NCI-H128 (cell line): ENCODE measurements at regions not wholly inside any gene's neighbourhood (a gene's known extent, or its start where the extent isn't known, plus 50 kb on each side); places are given as distances from the start of the nearest gene placed in this dataset.

Source experiments
- DNase-seq: peaks from one replicate; lab custom pipeline; 2025; ENCODE audit not compliant: unreplicated experiment; lab: John Stamatoyannopoulos, UW

- DNase-seq = no peak
Measured at GRCh38 chr5:123864578-123864977, 352.6 kb downstream of the CSNK1G3 start.

GRCh38 chr5:123858938-123859337 is 347.0 kb downstream of the CSNK1G3 start:
- no peak for DNase-seq

- DNase-seq = no peak
Measured at GRCh38 chr5:123856766-123857165, 344.8 kb downstream of the CSNK1G3 start.

GRCh38 chr5:123855609-123856008 is 343.6 kb downstream of the CSNK1G3 start:
- DNase-seq = no peak

- no peak for DNase-seq
Measured at GRCh38 chr5:123845356-123846100, 333.6 kb downstream of the CSNK1G3 start.

- no peak for DNase-seq
Measured at GRCh38 chr5:123844873-123845272, 332.9 kb downstream of the CSNK1G3 start.

- DNase-seq = no peak
Measured at GRCh38 chr5:123835421-123835820, 323.4 kb downstream of the CSNK1G3 start.

GRCh38 chr5:123830575-123830974 is 318.6 kb downstream of the CSNK1G3 start:
- no peak for DNase-seq

- DNase-seq = no peak
Measured at GRCh38 chr5:123827811-123828210, 315.8 kb downstream of the CSNK1G3 start.

- no peak for DNase-seq
Measured at GRCh38 chr5:123819833-123820232, 307.9 kb downstream of the CSNK1G3 start.

- DNase-seq = no peak
Measured at GRCh38 chr5:123819386-123819785, 307.4 kb downstream of the CSNK1G3 start.

- DNase-seq = no peak
Measured at GRCh38 chr5:123817267-123817666, 305.3 kb downstream of the CSNK1G3 start.

- DNase-seq = no peak
Measured at GRCh38 chr5:123814801-123815470, 303.0 kb downstream of the CSNK1G3 start.

GRCh38 chr5:123813937-123814624 is 302.1 kb downstream of the CSNK1G3 start:
- peak; percentile 2 for DNase-seq

GRCh38 chr5:123813264-123813663 is 301.3 kb downstream of the CSNK1G3 start:
- DNase-seq = no peak

GRCh38 chr5:123811831-123812230 is 299.9 kb downstream of the CSNK1G3 start:
- DNase-seq = no peak

GRCh38 chr5:123810746-123811340 is 298.9 kb downstream of the CSNK1G3 start:
- no peak for DNase-seq

- DNase-seq = no peak
Measured at GRCh38 chr5:123810253-123810652, 298.3 kb downstream of the CSNK1G3 start.

GRCh38 chr5:123809594-123810221 is 297.7 kb downstream of the CSNK1G3 start:
- DNase-seq = peak; percentile 26

- DNase-seq = no peak
Measured at GRCh38 chr5:123808461-123809380, 296.7 kb downstream of the CSNK1G3 start.
